H9 (cell line): ENCODE measurements at regions not wholly inside any gene's neighbourhood (a gene's known extent, or its start where the extent isn't known, plus 50 kb on each side); places are given as distances from the start of the nearest gene placed in this dataset.

ENCODE experiments used
- DNase-seq: peaks from one replicate; pipeline ENCODE4 v3.0.0-alpha.2; 2017
- H2AFZ ChIP-seq: one replicate; pipeline ENCODE4 v1.6.1; 2013; ENCODE audit warnings: mild to moderate bottlenecking, low read length, control low read depth, moderate library complexity
- H2AK5ac ChIP-seq: 2 replicates; pipeline ENCODE4 v1.6.1; 2013; ENCODE audit warnings: low read length, control low read depth, mixed read lengths; ENCODE audit not compliant: insufficient read length
- H2BK120ac ChIP-seq: one replicate; pipeline ENCODE4 v1.6.1; 2013; ENCODE audit warnings: low read depth, mild to moderate bottlenecking, low read length, control low read depth, inconsistent platforms; ENCODE audit not compliant: poor library complexity, severe bottlenecking
- H2BK12ac ChIP-seq: 2 replicates; pipeline ENCODE4 v1.6.1; 2013; ENCODE audit warnings: low read length, control low read depth, mixed read lengths, low read depth; ENCODE audit not compliant: insufficient read length
- H2BK15ac ChIP-seq: 2 replicates; pipeline ENCODE4 v1.6.1; 2013; ENCODE audit warnings: low read depth, low read length, control low read depth
- H2BK20ac ChIP-seq: one replicate; pipeline ENCODE4 v1.6.1; 2013; ENCODE audit warnings: low read depth, mild to moderate bottlenecking, low read length, control low read depth, inconsistent platforms; ENCODE audit not compliant: poor library complexity, severe bottlenecking
- H2BK5ac ChIP-seq: 2 replicates; pipeline ENCODE4 v1.6.1; 2013; ENCODE audit warnings: low read length, control low read depth, mixed read lengths; ENCODE audit not compliant: insufficient read length
- H3K14ac ChIP-seq: 2 replicates; pipeline ENCODE4 v1.6.1; 2013; ENCODE audit warnings: low read length, control low read depth; ENCODE audit not compliant: insufficient read depth
- H3K18ac ChIP-seq: 2 replicates; pipeline ENCODE4 v1.6.1; 2013; ENCODE audit warnings: low read depth, mild to moderate bottlenecking, mixed read lengths, low read length, control low read depth; ENCODE audit not compliant: insufficient read length
- H3K23ac ChIP-seq: 2 replicates; pipeline ENCODE4 v1.6.1; 2013; ENCODE audit warnings: low read length, control low read depth, mixed read lengths, low read depth; ENCODE audit not compliant: insufficient read length
- H3K23me2 ChIP-seq: 2 replicates; pipeline ENCODE4 v1.6.1; 2013; ENCODE audit warnings: low read depth, mild to moderate bottlenecking, mixed read lengths, low read length, control low read depth; ENCODE audit not compliant: insufficient read length, poor library complexity, severe bottlenecking
- H3K27ac ChIP-seq: 2 replicates; pipeline ENCODE4 v1.5.1; 2013; ENCODE audit warnings: low read length, control low read depth, mixed read lengths, low read depth; ENCODE audit not compliant: insufficient read length
- H3K27me3 ChIP-seq: 2 replicates; pipeline ENCODE4 v1.6.1; 2013; ENCODE audit warnings: low read length, control low read depth, inconsistent platforms; ENCODE audit not compliant: insufficient read depth
- H3K4ac ChIP-seq: 2 replicates; pipeline ENCODE4 v1.6.1; 2013; ENCODE audit warnings: low read depth, mild to moderate bottlenecking, control low read depth, inconsistent platforms, low read length, moderate library complexity
- H3K4me1 ChIP-seq: 2 replicates; pipeline ENCODE4 v1.6.1; 2013; ENCODE audit warnings: low read length, control low read depth, inconsistent platforms; ENCODE audit not compliant: insufficient read depth
- H3K4me2 ChIP-seq: 2 replicates; pipeline ENCODE4 v1.6.1; 2013; ENCODE audit warnings: low read length, control low read depth, mixed read lengths; ENCODE audit not compliant: insufficient read length, insufficient read depth
- H3K56ac ChIP-seq: 2 replicates; pipeline ENCODE4 v1.6.1; 2013; ENCODE audit warnings: low read depth, mild to moderate bottlenecking, mixed read lengths, low read length, control low read depth; ENCODE audit not compliant: insufficient read length
- H3K79me1 ChIP-seq: 2 replicates; pipeline ENCODE4 v1.6.1; 2013; ENCODE audit warnings: low read depth, mild to moderate bottlenecking, moderate library complexity, low read length, control low read depth, inconsistent platforms; ENCODE audit not compliant: insufficient read depth, poor library complexity, severe bottlenecking
- H3K79me2 ChIP-seq: 2 replicates; pipeline ENCODE4 v1.6.1; 2013; ENCODE audit warnings: low read length, control low read depth, inconsistent platforms; ENCODE audit not compliant: insufficient read depth
- H3K9ac ChIP-seq: 2 replicates; pipeline ENCODE4 v1.6.1; 2013; ENCODE audit warnings: low read length, control low read depth, mixed read lengths; ENCODE audit not compliant: insufficient read length; ENCODE audit errors: extremely low read depth
- H3K9me3 ChIP-seq: one replicate; pipeline ENCODE4 v1.6.1; 2013; ENCODE audit warnings: low read depth, low read length, inconsistent platforms; ENCODE audit not compliant: control insufficient read depth
- H3T11ph ChIP-seq: one replicate; pipeline ENCODE4 v1.6.1; 2013; ENCODE audit warnings: mild to moderate bottlenecking, low read length, control low read depth, inconsistent platforms
- H4K20me1 ChIP-seq: one replicate; pipeline ENCODE4 v1.6.1; 2013; ENCODE audit not compliant: control insufficient read depth, insufficient read length, insufficient read depth
- H4K5ac ChIP-seq: 2 replicates; pipeline ENCODE4 v1.6.1; 2013; ENCODE audit warnings: low read depth, mild to moderate bottlenecking, mixed read lengths, low read length, control low read depth; ENCODE audit not compliant: insufficient read length
- H4K8ac ChIP-seq: replicated peaks from 2 replicates; pipeline ENCODE4 v1.6.1; 2013; ENCODE audit warnings: low read length, control low read depth, mixed read lengths, low read depth; ENCODE audit not compliant: insufficient read length
- H4K91ac ChIP-seq: 2 replicates; pipeline ENCODE4 v1.6.1; 2013; ENCODE audit warnings: low read depth, mild to moderate bottlenecking, moderate library complexity, mixed read lengths, low read length, control low read depth; ENCODE audit not compliant: insufficient read length
- H3K27ac Mint-ChIP-seq, 3 experiments: 2 replicates in 2 of 3; 3 replicates in 1 of 3; pipeline ENCODE4 v1.8.0; 2020 to 2021; ENCODE audit warnings: mixed read lengths in 3 of 3, mild to moderate bottlenecking in 1 of 3, moderate library complexity in 1 of 3
- H3K27me3 Mint-ChIP-seq: 2 replicates; pipeline ENCODE4 v1.8.0; 2021; ENCODE audit warnings: low read depth, mild to moderate bottlenecking, moderate library complexity, mixed read lengths
- H3K36me3 Mint-ChIP-seq, 3 experiments: 2 replicates in 2 of 3; 3 replicates in 1 of 3; pipeline ENCODE4 v1.8.0; 2020 to 2021; ENCODE audit warnings: low read depth in 3 of 3, mixed read lengths in 3 of 3; ENCODE audit not compliant: insufficient read depth in 1 of 3
- H3K4me1 Mint-ChIP-seq, 2 experiments: 2 replicates each; pipeline ENCODE4 v1.8.0; 2020; ENCODE audit warnings: mixed read lengths in 2 of 2
- H3K4me3 Mint-ChIP-seq, 2 experiments: 2 replicates in 1 of 2; 3 replicates in 1 of 2; pipeline ENCODE4 v1.8.0; 2020 to 2021; ENCODE audit warnings: mild to moderate bottlenecking in 2 of 2, mixed read lengths in 2 of 2, moderate library complexity in 1 of 2
- H3K9me3 Mint-ChIP-seq, 2 experiments: 2 replicates in 1 of 2; 3 replicates in 1 of 2; pipeline ENCODE4 v1.8.0; 2020; ENCODE audit warnings: mild to moderate bottlenecking in 2 of 2, mixed read lengths in 2 of 2, moderate library complexity in 1 of 2
- CTCF ChIP-seq: fragments of 200-600 bp; sonication (generic); conservative IDR thresholded peaks from 3 replicates; pipeline ENCODE4 v1.8.0; 2021; ENCODE audit warnings: antibody characterized with exemption, mild to moderate bottlenecking
- WGBS: extraction: QIAGEN DNeasy Blood & Tissue Kit; methylation state at CpG from one replicate; pipeline ENCODE4 v1.1.7; 2013; ENCODE audit warnings: missing lambda C conversion rate, low lambda C conversion rate, mixed read lengths; ENCODE audit not compliant: insufficient read length; ENCODE audit errors: extremely low coverage; 5-methylcytosine and 5-hydroxymethylcytosine counted together

- H3K4me3 Mint-ChIP-seq, result no peak overlapping the region
- Histone ChIP-seq H3K4ac (no peak overlapping the region), H3K18ac (no peak overlapping the region), H3K79me2 (no peaks in the 10 kb centered on the region), H3K14ac (no peak overlapping the region), H3T11ph (no peak overlapping the region), H3K79me1 (no peaks in the 10 kb centered on the region), H3K56ac (no peak overlapping the region), H3K9me3 (no peaks in the 10 kb centered on the region), H3K9ac (no peak overlapping the region), H4K5ac (no peak overlapping the region), H2AFZ (no peak overlapping the region), H2BK120ac (no peak overlapping the region), H2BK5ac (no peak overlapping the region), H2AK5ac (no peak overlapping the region), H3K27me3 (no peaks in the 10 kb centered on the region), H2BK15ac (no peak overlapping the region), H3K27ac (no peak overlapping the region), H3K4me1 (no peaks in the 10 kb centered on the region), H4K20me1 (no peaks in the 10 kb centered on the region), H4K91ac (no peak overlapping the region), H2BK20ac (no peak overlapping the region), H3K23ac (no peak overlapping the region), H3K23me2 (no peaks in the 10 kb centered on the region), H2BK12ac (no peak overlapping the region), H4K8ac (no peak overlapping the region), H3K4me2 (no peak overlapping the region)
- peaks cover 7 to 14% of the 10 kb centered on the region in 2 experiments for H3K4me1 Mint-ChIP-seq
- H3K9me3 Mint-ChIP-seq, result no peaks in the 10 kb centered on the region; a peak in 1 of 5 replicates
- no peak for DNase-seq
- TF ChIP-seq CTCF, result no peak
- H3K36me3 Mint-ChIP-seq, result no peaks in the 10 kb centered on the region; a peak in 1 of 7 replicates
- no CpG with 5 or more reads among the region's 4 CpGs for WGBS
- peaks cover 12% of the 10 kb centered on the region for H3K27me3 Mint-ChIP-seq
- H3K27ac Mint-ChIP-seq, result no peak overlapping the region
These were observed 207.2 kb upstream of the ECI2 start for GRCh38 chr6:4342407-4343137.
